HEK293T (cell line): ENCODE measurements at regions not wholly inside any gene's neighbourhood (a gene's known extent, or its start where the extent isn't known, plus 50 kb on each side); places are given as distances from the start of the nearest gene placed in this dataset.

Experiments
- BHLHE40 ChIP-seq: fragments of 450-650 bp; IDR thresholded peaks from 2 replicates; pipeline ENCODE4 v1.6.1; 2016; ENCODE audit warnings: mild to moderate bottlenecking, moderate library complexity, borderline replicate concordance
- CTBP1 ChIP-seq: fragments of 450-650 bp; IDR thresholded peaks from 2 replicates; pipeline ENCODE4 v1.6.1; 2016; ENCODE audit warnings: borderline replicate concordance
- FOXA1 ChIP-seq: fragments of 450-650 bp; IDR thresholded peaks from 2 replicates; pipeline ENCODE4 v1.6.1; 2016; ENCODE audit warnings: mild to moderate bottlenecking
- FOXK2 ChIP-seq: fragments of 450-650 bp; IDR thresholded peaks from 2 replicates; pipeline ENCODE4 v1.6.1; 2016; ENCODE audit warnings: mild to moderate bottlenecking
- FOXM1 ChIP-seq: fragments of 450-650 bp; IDR thresholded peaks from 2 replicates; pipeline ENCODE4 v1.6.1; 2017; ENCODE audit warnings: mild to moderate bottlenecking, borderline replicate concordance
- HDGF ChIP-seq: fragments of 450-650 bp; IDR thresholded peaks from 2 replicates; pipeline ENCODE4 v1.6.1; 2017; ENCODE audit warnings: antibody characterized with exemption, borderline replicate concordance
- NFRKB ChIP-seq: fragments of 450-650 bp; IDR thresholded peaks from 2 replicates; pipeline ENCODE4 v1.6.1; 2016; ENCODE audit warnings: mild to moderate bottlenecking, moderate library complexity
- SUZ12 ChIP-seq: fragments of 450-650 bp; IDR thresholded peaks from 2 replicates; pipeline ENCODE4 v1.6.1; 2016; ENCODE audit warnings: mild to moderate bottlenecking
- TF ChIP-seq, protein P1 (sequence below): fragments of 450-650 bp; IDR thresholded peaks from 2 replicates; pipeline ENCODE4 v1.6.1; 2016

DNA sequence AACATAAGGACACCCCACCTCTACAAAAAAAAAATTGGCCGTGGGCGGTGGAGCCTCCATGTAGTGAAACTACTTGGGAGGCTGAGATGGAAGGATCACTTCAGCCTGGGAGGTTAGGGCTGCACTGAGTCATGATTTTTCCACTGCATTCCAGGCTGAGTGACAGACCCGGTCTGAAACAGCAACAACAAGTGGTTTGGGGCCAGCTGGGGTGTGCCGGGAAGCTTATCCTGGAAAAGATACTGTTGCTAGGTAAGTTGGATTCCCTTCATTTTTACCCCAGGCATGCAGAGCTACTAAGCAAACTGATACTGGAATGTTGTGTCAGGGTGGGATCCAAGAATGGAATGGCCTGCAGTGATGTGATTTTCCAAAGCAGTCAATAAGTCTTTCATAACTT lies 57.0 kb downstream of the XAGE2 start:
- no peak for TF ChIP-seq SUZ12
- TF ChIP-seq, protein P1, sequence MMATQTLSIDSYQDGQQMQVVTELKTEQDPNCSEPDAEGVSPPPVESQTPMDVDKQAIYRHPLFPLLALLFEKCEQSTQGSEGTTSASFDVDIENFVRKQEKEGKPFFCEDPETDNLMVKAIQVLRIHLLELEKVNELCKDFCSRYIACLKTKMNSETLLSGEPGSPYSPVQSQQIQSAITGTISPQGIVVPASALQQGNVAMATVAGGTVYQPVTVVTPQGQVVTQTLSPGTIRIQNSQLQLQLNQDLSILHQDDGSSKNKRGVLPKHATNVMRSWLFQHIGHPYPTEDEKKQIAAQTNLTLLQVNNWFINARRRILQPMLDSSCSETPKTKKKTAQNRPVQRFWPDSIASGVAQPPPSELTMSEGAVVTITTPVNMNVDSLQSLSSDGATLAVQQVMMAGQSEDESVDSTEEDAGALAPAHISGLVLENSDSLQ, result no peak
- no peak for TF ChIP-seq CTBP1
- TF ChIP-seq FOXM1, result no peak
- no peak for TF ChIP-seq HDGF
- TF ChIP-seq NFRKB, result no peak
- no peak for TF ChIP-seq FOXA1
- TF ChIP-seq BHLHE40, result no peak
- no peak for TF ChIP-seq FOXK2
